Glutamatergic neuron (in vitro differentiated cells): ENCODE measurements at regions not wholly inside any gene's neighbourhood (a gene's known extent, or its start where the extent isn't known, plus 50 kb on each side); places are given as distances from the start of the nearest gene placed in this dataset.

ENCODE experiments used
- DNase-seq: peaks from one replicate; pipeline ENCODE4 v3.0.0; 2022
- H3K27ac Mint-ChIP-seq: one replicate; pipeline ENCODE4 v1.8.0; 2020; ENCODE audit warnings: mild to moderate bottlenecking, mixed read lengths, inconsistent platforms; ENCODE audit not compliant: unreplicated experiment
- H3K27me3 Mint-ChIP-seq: one replicate; pipeline ENCODE4 v1.8.0; 2020; ENCODE audit warnings: mild to moderate bottlenecking, moderate library complexity, mixed read lengths, inconsistent platforms; ENCODE audit not compliant: unreplicated experiment
- H3K36me3 Mint-ChIP-seq: one replicate; pipeline ENCODE4 v1.8.0; 2020; ENCODE audit warnings: mild to moderate bottlenecking, mixed read lengths, inconsistent platforms; ENCODE audit not compliant: unreplicated experiment
- H3K4me1 Mint-ChIP-seq: one replicate; pipeline ENCODE4 v1.8.0; 2020; ENCODE audit warnings: mild to moderate bottlenecking, low read depth, mixed read lengths, inconsistent platforms; ENCODE audit not compliant: unreplicated experiment
- H3K4me3 Mint-ChIP-seq: one replicate; pipeline ENCODE4 v1.8.0; 2020; ENCODE audit warnings: mild to moderate bottlenecking, mixed read lengths, inconsistent platforms; ENCODE audit not compliant: unreplicated experiment
- H3K9me3 Mint-ChIP-seq: one replicate; pipeline ENCODE4 v1.8.0; 2020; ENCODE audit warnings: mild to moderate bottlenecking, moderate library complexity, mixed read lengths, inconsistent platforms; ENCODE audit not compliant: unreplicated experiment
- TF ChIP-seq, protein P1 (sequence below): fragments of 200-600 bp; sonication (generic); IDR thresholded peaks from one replicate; pipeline ENCODE4 v1.5.0; 2021; ENCODE audit not compliant: partially characterized antibody, unreplicated experiment

- H3K27ac Mint-ChIP-seq, result no peak overlapping the region
- peaks cover 1% of the 10 kb centered on the region for H3K27me3 Mint-ChIP-seq
- no peaks in the 10 kb centered on the region for H3K36me3 Mint-ChIP-seq
- H3K9me3 Mint-ChIP-seq, result peaks cover 5% of the 10 kb centered on the region
- TF ChIP-seq, protein P1, sequence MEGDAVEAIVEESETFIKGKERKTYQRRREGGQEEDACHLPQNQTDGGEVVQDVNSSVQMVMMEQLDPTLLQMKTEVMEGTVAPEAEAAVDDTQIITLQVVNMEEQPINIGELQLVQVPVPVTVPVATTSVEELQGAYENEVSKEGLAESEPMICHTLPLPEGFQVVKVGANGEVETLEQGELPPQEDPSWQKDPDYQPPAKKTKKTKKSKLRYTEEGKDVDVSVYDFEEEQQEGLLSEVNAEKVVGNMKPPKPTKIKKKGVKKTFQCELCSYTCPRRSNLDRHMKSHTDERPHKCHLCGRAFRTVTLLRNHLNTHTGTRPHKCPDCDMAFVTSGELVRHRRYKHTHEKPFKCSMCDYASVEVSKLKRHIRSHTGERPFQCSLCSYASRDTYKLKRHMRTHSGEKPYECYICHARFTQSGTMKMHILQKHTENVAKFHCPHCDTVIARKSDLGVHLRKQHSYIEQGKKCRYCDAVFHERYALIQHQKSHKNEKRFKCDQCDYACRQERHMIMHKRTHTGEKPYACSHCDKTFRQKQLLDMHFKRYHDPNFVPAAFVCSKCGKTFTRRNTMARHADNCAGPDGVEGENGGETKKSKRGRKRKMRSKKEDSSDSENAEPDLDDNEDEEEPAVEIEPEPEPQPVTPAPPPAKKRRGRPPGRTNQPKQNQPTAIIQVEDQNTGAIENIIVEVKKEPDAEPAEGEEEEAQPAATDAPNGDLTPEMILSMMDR, result no peak
- DNase-seq, result no peak
- H3K4me3 Mint-ChIP-seq, result no peak overlapping the region
- H3K4me1 Mint-ChIP-seq, result no peaks in the 10 kb centered on the region
Measured at GRCh38 chr1:168446081-168446480, 97.7 kb downstream of the XCL2 start.

GRCh38 chr1:168443899-168444298 lies 99.9 kb downstream of the XCL2 start:
- DNase-seq, result no peak
- Mint-ChIP-seq H3K4me3 (no peak overlapping the region), H3K36me3 (no peaks in the 10 kb centered on the region), H3K9me3 (peaks cover 5% of the 10 kb centered on the region), H3K27ac (no peak overlapping the region), H3K4me1 (no peaks in the 10 kb centered on the region), H3K27me3 (peaks cover 1% of the 10 kb centered on the region)
- TF ChIP-seq, protein P1, result no peak

- Mint-ChIP-seq H3K9me3 (peaks cover 5% of the 10 kb centered on the region), H3K4me3 (no peak overlapping the region), H3K36me3 (no peaks in the 10 kb centered on the region), H3K27me3 (peaks cover 1% of the 10 kb centered on the region), H3K27ac (no peak overlapping the region), H3K4me1 (no peaks in the 10 kb centered on the region)
- TF ChIP-seq, protein P1, result no peak
- no peak for DNase-seq
Measured at GRCh38 chr1:168443356-168443755, 100.4 kb downstream of the XCL2 start.

DNA sequence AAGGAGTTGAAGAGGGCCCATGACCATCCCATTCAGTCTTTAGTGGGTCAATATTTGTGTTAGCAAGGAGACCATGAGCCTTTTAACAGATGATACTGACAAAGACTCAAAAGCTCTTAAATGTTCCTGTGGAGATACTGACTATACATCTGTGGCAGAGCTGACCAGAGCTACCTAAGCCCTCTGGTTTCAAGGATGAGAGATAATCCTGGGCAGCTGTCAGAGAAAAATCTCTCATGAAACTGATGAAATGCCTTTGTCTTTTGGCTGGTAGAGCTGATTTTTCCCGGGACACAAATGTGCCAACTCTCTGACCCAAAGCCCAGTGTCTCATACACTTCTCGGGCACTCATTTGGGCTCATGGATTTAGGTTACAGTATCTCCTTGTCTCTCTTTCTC lies 100.9 kb downstream of the XCL2 start:
- H3K27ac Mint-ChIP-seq, result no peak overlapping the region
- no peak for DNase-seq
- H3K27me3 Mint-ChIP-seq, result peaks cover 1% of the 10 kb centered on the region
- H3K9me3 Mint-ChIP-seq, result peaks cover 5% of the 10 kb centered on the region
- no peaks in the 10 kb centered on the region for H3K4me1 Mint-ChIP-seq
- no peaks in the 10 kb centered on the region for H3K36me3 Mint-ChIP-seq
- no peak overlapping the region for H3K4me3 Mint-ChIP-seq
- TF ChIP-seq, protein P1, result no peak

DNA sequence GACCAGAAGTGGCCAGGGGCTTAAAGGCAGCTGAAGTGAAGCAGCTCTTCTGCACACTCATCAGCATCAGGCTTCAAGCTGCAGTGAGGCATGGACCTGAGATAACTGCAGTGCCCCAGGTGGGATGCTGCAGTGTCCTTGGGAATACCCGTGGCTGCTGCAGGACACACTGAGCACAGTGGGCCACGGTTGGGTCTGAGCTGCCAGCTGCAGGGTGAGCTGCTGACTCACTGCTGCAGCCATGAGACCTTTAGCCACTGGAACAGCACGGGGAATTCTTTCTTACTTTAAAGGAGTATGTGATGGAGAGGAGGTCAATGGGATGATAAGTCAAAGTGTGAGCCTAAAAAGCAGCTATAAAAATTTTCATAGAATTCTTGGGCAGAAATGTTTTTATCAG lies 102.1 kb downstream of the XCL2 start:
- H3K27ac Mint-ChIP-seq, result no peak overlapping the region
- no peak overlapping the region for H3K4me3 Mint-ChIP-seq
- no peaks in the 10 kb centered on the region for H3K4me1 Mint-ChIP-seq
- no peaks in the 10 kb centered on the region for H3K36me3 Mint-ChIP-seq
- TF ChIP-seq, protein P1, result no peak
- DNase-seq, result no peak
- peaks cover 1% of the 10 kb centered on the region for H3K27me3 Mint-ChIP-seq
- H3K9me3 Mint-ChIP-seq, result peaks cover 5% of the 10 kb centered on the region
